ENCODE measurements at regions not wholly inside any gene's neighbourhood (a gene's known extent, or its start where the extent isn't known, plus 50 kb on each side); places are given as distances from the start of the nearest gene placed in this dataset.

GRCh38 chr10:8336629-8337331 is 282.3 kb downstream of the GATA3 start:
- FAIRE-seq (no peak), DNase-seq (ENCODE audit: low read depth, low spot score) (no peak)
- BruUV-seq (replicated peaks) = no TSS peak
- no peak overlapping the region for H2AFZ ChIP-seq (ENCODE audit: low read depth, low read length)
- H3K4me3 ChIP-seq (replicated peaks in 1 of 3; ENCODE audit: insufficient read depth in 1 of 3, low read depth in 1 of 3, low read length in 3 of 3) = no peak overlapping the region
- intact Hi-C loops (cut with micrococcal nuclease) (no loop called here), dilution Hi-C loops (cut with MboI; ENCODE audit: extremely low pct_ligation_motif_present, low sequenced_read_pairs) (no loop called here)
- ChIA-PET CTCF (no interaction called here), POLR2A (no interaction called here)
- H3K27ac ChIP-seq (ENCODE audit: insufficient read depth, low read depth, low read length) = no peak overlapping the region
- H3K9ac ChIP-seq (replicated peaks; ENCODE audit: extremely low read depth, insufficient read depth, low read length) = no peak overlapping the region
- H3K4me1 ChIP-seq (ENCODE audit: control insufficient read depth, extremely low read depth, insufficient read depth, low read length) = peaks cover 2% of the 10 kb centered on the region
- no peak for TF ChIP-seq FOS (IDR thresholded peaks at IDR 0.05; ENCODE audit: borderline replicate concordance, insufficient read depth, low read length)
- TF ChIP-seq POLR2A (IDR thresholded peaks at IDR 0.05; ENCODE audit: low read depth, low read length) = no peak
- TF ChIP-seq EZH2 (IDR thresholded peaks at IDR 0.05; ENCODE audit: borderline replicate concordance, low read depth, low read length, severe bottlenecking) = no peak
- TF ChIP-seq JUN (IDR thresholded peaks at IDR 0.05; ENCODE audit: borderline replicate concordance, insufficient read depth, insufficient read length, low read depth) = no peak
- H4K20me1 ChIP-seq (replicated peaks; ENCODE audit: control insufficient read depth, extremely low read depth, insufficient read depth, low read length) = no peaks in the 10 kb centered on the region
- no peaks in the 10 kb centered on the region for H3K9me1 ChIP-seq (replicated peaks; ENCODE audit: control insufficient read depth, extremely low read depth, insufficient read depth, low read length)
- H3K9me3 ChIP-seq (replicated peaks; ENCODE audit: control insufficient read depth, insufficient read depth, low read length) = no peaks in the 10 kb centered on the region
- no peaks in the 10 kb centered on the region for H3K79me2 ChIP-seq (ENCODE audit: control insufficient read depth, insufficient read depth, low read length)
- H3K27me3 ChIP-seq (ENCODE audit: control insufficient read depth in 2 of 2, insufficient read depth in 2 of 2, low read length in 2 of 2) = peaks cover 0 to 2% of the 10 kb centered on the region in 2 experiments
- H3K36me3 ChIP-seq (ENCODE audit: control insufficient read depth in 2 of 2, extremely low read depth in 1 of 2, insufficient read depth in 2 of 2, low read length in 2 of 2) = no peaks in the 10 kb centered on the region
- no peak overlapping the region for H3K4me2 ChIP-seq (ENCODE audit: insufficient read depth, low read length)

- POLR2A ChIA-PET = no interaction called here
- Histone ChIP-seq H3K9me3 (replicated peaks; ENCODE audit: control insufficient read depth, insufficient read depth, low read length) (no peaks in the 10 kb centered on the region), H3K9ac (replicated peaks; ENCODE audit: extremely low read depth, insufficient read depth, low read length) (no peak overlapping the region), H3K4me3 (replicated peaks in 1 of 3; ENCODE audit: insufficient read depth in 1 of 3, low read depth in 1 of 3, low read length in 3 of 3) (no peak overlapping the region), H2AFZ (ENCODE audit: low read depth, low read length) (no peak overlapping the region), H3K4me1 (ENCODE audit: control insufficient read depth, extremely low read depth, insufficient read depth, low read length) (peaks cover 2% of the 10 kb centered on the region), H3K27me3 (ENCODE audit: control insufficient read depth in 2 of 2, insufficient read depth in 2 of 2, low read length in 2 of 2) (peaks cover 0 to 5% of the 10 kb centered on the region in 2 experiments), H4K20me1 (replicated peaks; ENCODE audit: control insufficient read depth, extremely low read depth, insufficient read depth, low read length) (no peaks in the 10 kb centered on the region), H3K79me2 (ENCODE audit: control insufficient read depth, insufficient read depth, low read length) (no peaks in the 10 kb centered on the region), H3K27ac (ENCODE audit: insufficient read depth, low read depth, low read length) (no peak overlapping the region), H3K36me3 (ENCODE audit: control insufficient read depth in 2 of 2, extremely low read depth in 1 of 2, insufficient read depth in 2 of 2, low read length in 2 of 2) (no peaks in the 10 kb centered on the region), H3K4me2 (ENCODE audit: insufficient read depth, low read length) (no peak overlapping the region), H3K9me1 (replicated peaks; ENCODE audit: control insufficient read depth, extremely low read depth, insufficient read depth, low read length) (no peaks in the 10 kb centered on the region)
- no peak for TF ChIP-seq POLR2AphosphoS5 (IDR thresholded peaks at IDR 0.05; ENCODE audit: insufficient read depth, low read depth, low read length)
- no peak for TF ChIP-seq FOS (IDR thresholded peaks at IDR 0.05; ENCODE audit: borderline replicate concordance, insufficient read depth, low read length)
- no peak for TF ChIP-seq MYC (IDR thresholded peaks at IDR 0.05; ENCODE audit: low read depth, low read length)
- TF ChIP-seq GATA2 (IDR thresholded peaks at IDR 0.05; ENCODE audit: insufficient read depth, insufficient read length, low read depth, low read length) = no peak
- no peak for TF ChIP-seq CTCF (IDR thresholded peaks at IDR 0.05; ENCODE audit: extremely low read depth in 1 of 2, insufficient read depth in 1 of 2, low read depth in 1 of 2, low read length in 2 of 2)
- TF ChIP-seq JUN (IDR thresholded peaks at IDR 0.05; ENCODE audit: borderline replicate concordance, insufficient read depth, insufficient read length, low read depth) = no peak
- TF ChIP-seq EZH2 (IDR thresholded peaks at IDR 0.05; ENCODE audit: borderline replicate concordance, low read depth, low read length, severe bottlenecking) = no peak
- no peak for TF ChIP-seq POLR2A (IDR thresholded peaks at IDR 0.05; ENCODE audit: low read depth, low read length)
- TF ChIP-seq MAX (IDR thresholded peaks at IDR 0.05; ENCODE audit: insufficient read depth, insufficient read length) = no peak
- no peak for DNase-seq (ENCODE audit: low read depth, low spot score)
- FAIRE-seq = no peak
- CTCF ChIA-PET = no interaction called here
- intact Hi-C loops (cut with micrococcal nuclease) (no loop called here), dilution Hi-C loops (cut with MboI; ENCODE audit: extremely low pct_ligation_motif_present, low sequenced_read_pairs) (no loop called here)
- BruUV-seq (replicated peaks) = no TSS peak
Observed at GRCh38 chr10:8337332-8337651, 282.8 kb downstream of the GATA3 start.

Data from endothelial cell of umbilical vein (primary cell).